ENCODE measurements at regions not wholly inside any gene's neighbourhood (a gene's known extent, or its start where the extent isn't known, plus 50 kb on each side); places are given as distances from the start of the nearest gene placed in this dataset.

- no peak overlapping the region for H3K4me3 Mint-ChIP-seq (ENCODE audit: unreplicated experiment)
- H3K27ac Mint-ChIP-seq (ENCODE audit: unreplicated experiment): no peak overlapping the region
- no peak for DNase-seq (ENCODE audit: low spot score)
- peaks cover 5% of the 10 kb centered on the region for H3K36me3 Mint-ChIP-seq (ENCODE audit: low read depth)
- H3K9me3 Mint-ChIP-seq (ENCODE audit: low read depth): no peaks in the 10 kb centered on the region
- H3K4me1 Mint-ChIP-seq (ENCODE audit: low read depth): no peaks in the 10 kb centered on the region
- TF ChIP-seq CTCF (IDR thresholded peaks at IDR 0.05): no peak
- peaks cover 2% of the 10 kb centered on the region for H3K27me3 Mint-ChIP-seq (ENCODE audit: low read depth)
Measured at GRCh38 chr11:112366012-112366411, 105.4 kb upstream of the PLET1 start.

DNA sequence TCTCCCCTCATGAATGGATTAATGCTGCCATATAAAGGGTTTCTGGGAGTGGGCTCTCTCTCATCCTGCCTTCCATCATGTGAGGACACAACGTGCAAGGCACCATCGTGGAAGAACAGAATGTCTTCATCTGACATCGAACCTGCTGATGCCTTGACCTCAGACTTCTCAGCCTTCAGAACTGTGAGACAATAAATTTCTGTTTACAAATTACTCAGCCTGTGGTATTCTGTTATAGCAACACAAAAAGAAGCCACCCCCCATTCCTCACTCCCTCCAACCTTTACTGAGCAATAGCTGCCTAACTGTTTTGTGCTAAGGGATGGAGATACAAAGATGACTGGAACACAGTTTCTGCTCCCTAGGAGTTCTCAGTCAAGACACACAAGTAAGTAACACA, 106.1 kb upstream of the PLET1 start:
- no peak for TF ChIP-seq CTCF (IDR thresholded peaks at IDR 0.05)
- Mint-ChIP-seq H3K27me3 (ENCODE audit: low read depth) (peaks cover 2% of the 10 kb centered on the region), H3K36me3 (ENCODE audit: low read depth) (peaks cover 2% of the 10 kb centered on the region), H3K27ac (ENCODE audit: unreplicated experiment) (no peak overlapping the region), H3K9me3 (ENCODE audit: low read depth) (no peaks in the 10 kb centered on the region), H3K4me1 (ENCODE audit: low read depth) (no peaks in the 10 kb centered on the region), H3K4me3 (ENCODE audit: unreplicated experiment) (no peak overlapping the region)
- no peak for DNase-seq (ENCODE audit: low spot score)

- DNase-seq (ENCODE audit: low spot score): no peak
- Mint-ChIP-seq H3K4me1 (ENCODE audit: low read depth) (no peaks in the 10 kb centered on the region), H3K9me3 (ENCODE audit: low read depth) (peaks cover 3% of the 10 kb centered on the region), H3K27me3 (ENCODE audit: low read depth) (peaks cover 4% of the 10 kb centered on the region), H3K36me3 (ENCODE audit: low read depth) (peaks cover 4% of the 10 kb centered on the region), H3K4me3 (ENCODE audit: unreplicated experiment) (no peak overlapping the region), H3K27ac (ENCODE audit: unreplicated experiment) (no peak overlapping the region)
- no peak for TF ChIP-seq CTCF (IDR thresholded peaks at IDR 0.05)
Measured at GRCh38 chr11:112367461-112367860, 106.8 kb upstream of the PLET1 start.

DNA sequence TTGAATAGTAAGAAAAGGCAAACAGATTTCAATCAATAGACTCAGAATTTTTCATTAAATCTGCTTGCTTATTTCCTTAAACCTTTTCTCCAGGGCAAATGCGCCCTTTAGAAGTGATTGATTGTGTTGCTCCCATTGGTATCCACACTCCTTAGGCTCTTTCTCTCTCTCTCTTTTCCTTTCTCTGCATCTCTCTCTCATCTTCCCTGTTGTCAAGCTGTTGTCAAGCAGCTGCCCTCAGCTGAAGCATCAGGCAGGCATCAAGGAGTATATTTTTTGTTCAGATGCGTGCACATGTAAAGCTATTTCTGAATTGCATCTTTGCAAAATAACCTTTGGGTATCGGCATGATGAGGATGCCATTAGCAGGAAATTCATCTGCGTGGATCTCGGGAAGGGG, 107.2 kb upstream of the PLET1 start:
- no peak overlapping the region for H3K4me3 Mint-ChIP-seq (ENCODE audit: unreplicated experiment)
- no peak for TF ChIP-seq CTCF (IDR thresholded peaks at IDR 0.05)
- peaks cover 5% of the 10 kb centered on the region for H3K27me3 Mint-ChIP-seq (ENCODE audit: low read depth)
- peaks cover 4% of the 10 kb centered on the region for H3K36me3 Mint-ChIP-seq (ENCODE audit: low read depth)
- H3K4me1 Mint-ChIP-seq (ENCODE audit: low read depth): no peaks in the 10 kb centered on the region
- H3K27ac Mint-ChIP-seq (ENCODE audit: unreplicated experiment): no peak overlapping the region
- H3K9me3 Mint-ChIP-seq (ENCODE audit: low read depth): peaks cover 4% of the 10 kb centered on the region
- DNase-seq (ENCODE audit: low spot score): no peak

DNA sequence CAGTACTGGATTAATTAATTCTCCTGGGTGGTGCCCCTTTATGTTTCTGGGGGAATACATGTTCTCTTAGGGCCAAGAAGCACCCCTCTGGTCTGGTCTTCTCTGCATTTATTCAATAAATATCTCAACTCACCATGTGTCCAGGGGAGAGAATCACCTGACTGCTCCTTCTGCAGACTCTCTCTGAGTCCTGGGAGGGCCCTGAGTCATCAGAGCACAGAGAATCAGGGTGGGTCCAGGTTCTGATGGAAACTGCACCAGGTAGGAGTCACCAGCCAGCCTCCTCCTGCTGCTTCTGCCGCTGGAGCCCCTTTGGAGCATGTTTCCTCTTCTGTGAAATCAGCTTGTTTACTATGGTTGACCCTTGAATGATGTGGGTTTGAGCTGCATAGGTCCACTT, 107.7 kb upstream of the PLET1 start:
- H3K27ac Mint-ChIP-seq (ENCODE audit: unreplicated experiment): no peak overlapping the region
- DNase-seq (ENCODE audit: low spot score): no peak
- no peak for TF ChIP-seq CTCF (IDR thresholded peaks at IDR 0.05)
- H3K4me1 Mint-ChIP-seq (ENCODE audit: low read depth): no peaks in the 10 kb centered on the region
- no peak overlapping the region for H3K4me3 Mint-ChIP-seq (ENCODE audit: unreplicated experiment)
- peaks cover 6% of the 10 kb centered on the region for H3K9me3 Mint-ChIP-seq (ENCODE audit: low read depth)
- peaks cover 8% of the 10 kb centered on the region for H3K36me3 Mint-ChIP-seq (ENCODE audit: low read depth)
- peaks cover 8% of the 10 kb centered on the region for H3K27me3 Mint-ChIP-seq (ENCODE audit: low read depth)

Measured in chondrocyte (in vitro differentiated cells).